K562 (cell line): ENCODE measurements at regions not wholly inside any gene's neighbourhood (a gene's known extent, or its start where the extent isn't known, plus 50 kb on each side); places are given as distances from the start of the nearest gene placed in this dataset.

Source experiments
- ATAC-seq: fragments of 200-7000 bp; cut with Tn5 transposase; 3 replicates; pipeline ENCODE4 v1.9.1; 2020; ENCODE audit warnings: moderate library complexity
- BruUV-seq: library from RNA; stranded (reverse); fragments of 400-500 nt; replicated peaks from 2 replicates; lab custom pipeline; 2021; lab: Mats Ljungman, UMichigan
- CTCF ChIA-PET: fragments of 300-600 bp; formaldehyde crosslinking; extraction: SDS; loops from one replicate; lab custom pipeline; 2021; ENCODE audit warnings: low intra/inter-chr PET ratio; lab: Yijun Ruan, JAX
- POLR2A ChIA-PET: fragments of 300-600, 350-650 bp; sonication (Branson Sonifier 250); formaldehyde crosslinking; extraction: SDS; loops from one replicate; lab custom pipeline; 2021; ENCODE audit warnings: antibody characterized with exemption, inconsistent platforms; lab: Yijun Ruan, JAX
- DNase-seq, 4 experiments: peaks; one replicate each; pipeline versions ENCODE4 v3.0.0 to v3.0.0-alpha.2; 2011 to 2018; ENCODE audit warnings: low spot score in 3 of 4, mixed read lengths in 3 of 4; ENCODE audit errors: extremely low read depth in 1 of 4
- FAIRE-seq: peaks from 2 replicates; lab custom pipeline; 2011; peaks lifted over from hg19 to GRCh38; lab: Jason Lieb, UNC
- H2AFZ ChIP-seq: 2 replicates; pipeline ENCODE4 v1.6.0; 2011; ENCODE audit warnings: low read depth, low read length, control low read depth, inconsistent platforms
- H3K27ac ChIP-seq: fragments of 200-600 bp; 3 replicates; pipeline ENCODE4 v1.8.0; 2011; ENCODE audit warnings: low read depth, mild to moderate bottlenecking, control low read depth, inconsistent platforms, low read length, moderate library complexity, mixed read lengths; ENCODE audit errors: extremely low read depth
- H3K27me3 ChIP-seq, 2 experiments: fragments of 300-600 bp in 1 of 2; 2 replicates in 1 of 2; 3 replicates in 1 of 2; pipeline versions ENCODE4 v1.6.0 to v1.8.0; 2011; ENCODE audit warnings: inconsistent platforms in 2 of 2, low read length in 2 of 2, mild to moderate bottlenecking in 1 of 2, mixed read lengths in 1 of 2, moderate library complexity in 1 of 2; ENCODE audit not compliant: control insufficient read depth in 2 of 2, insufficient read depth in 2 of 2
- H3K36me3 ChIP-seq: fragments of 300-600 bp; 3 replicates; pipeline ENCODE4 v1.8.0; 2011; ENCODE audit warnings: mild to moderate bottlenecking, low read length, inconsistent platforms; ENCODE audit not compliant: control insufficient read depth, insufficient read depth
- H3K4me1 ChIP-seq, 2 experiments: fragments of 200-600 bp in 1 of 2; replicated peaks in 1 of 2; 2 replicates in 1 of 2; 3 replicates in 1 of 2; pipeline versions ENCODE4 v1.5.1 to v1.8.0; 2011; ENCODE audit warnings: inconsistent platforms in 2 of 2, low read length in 2 of 2, mild to moderate bottlenecking in 1 of 2, mixed read lengths in 1 of 2, moderate library complexity in 1 of 2; ENCODE audit not compliant: control insufficient read depth in 2 of 2, insufficient read depth in 2 of 2
- H3K4me2 ChIP-seq: 2 replicates; pipeline ENCODE4 v1.6.1; 2011; ENCODE audit warnings: low read length, control low read depth, inconsistent platforms, mixed read lengths; ENCODE audit not compliant: insufficient read depth
- H3K4me3 ChIP-seq: fragments of 200-600 bp; sonication (generic), shearing (Covaris generic); 2 replicates; pipeline ENCODE4 v1.5.1; 2016; ENCODE audit warnings: control low read depth, inconsistent platforms
- H3K79me2 ChIP-seq: fragments of 200-600 bp; 3 replicates; pipeline ENCODE4 v1.8.0; 2011; ENCODE audit warnings: low read length, inconsistent platforms; ENCODE audit not compliant: control insufficient read depth, insufficient read depth
- H3K9ac ChIP-seq, 2 experiments: 2 replicates each; pipeline versions ENCODE4 v1.6.0 to v1.6.1; 2011; ENCODE audit warnings: low read depth in 2 of 2, low read length in 2 of 2, control low read depth in 1 of 2, inconsistent platforms in 1 of 2, mild to moderate bottlenecking in 1 of 2, mixed read lengths in 1 of 2; ENCODE audit not compliant: insufficient read depth in 1 of 2
- H3K9me1 ChIP-seq: one replicate; pipeline ENCODE4 v1.6.0; 2011; ENCODE audit warnings: inconsistent platforms, mild to moderate bottlenecking, low read length, moderate library complexity; ENCODE audit not compliant: control insufficient read depth, insufficient read depth
- H3K9me3 ChIP-seq: replicated peaks from 2 replicates; pipeline ENCODE4 v1.5.1; 2011; ENCODE audit warnings: low read depth, low read length, inconsistent platforms; ENCODE audit not compliant: control insufficient read depth, insufficient read depth
- H4K20me1 ChIP-seq: replicated peaks from 2 replicates; pipeline ENCODE4 v1.6.1; 2011; ENCODE audit warnings: low read length, inconsistent platforms, mixed read lengths; ENCODE audit not compliant: control insufficient read depth, insufficient read depth
- CC2D1A ChIP-seq: fragments of 450-650 bp; IDR thresholded peaks from 2 replicates; pipeline ENCODE4 v1.6.1; 2017; ENCODE audit warnings: mild to moderate bottlenecking
- CTBP1 ChIP-seq: fragments of 450-650 bp; IDR thresholded peaks from 2 replicates; pipeline ENCODE4 v1.6.1; 2016; ENCODE audit warnings: borderline replicate concordance
- FOXK2 ChIP-seq, 2 experiments: fragments of 450-650 bp; IDR thresholded peaks in 1 of 2; conservative IDR thresholded peaks in 1 of 2; 2 replicates each; pipeline ENCODE4 v1.6.1; 2016; ENCODE audit warnings: low read depth in 2 of 2, mild to moderate bottlenecking in 1 of 2
- IRF1 ChIP-seq: sonication (generic); formaldehyde crosslinking; IDR thresholded peaks from 2 replicates; pipeline ENCODE4 v1.8.0; 2022; ENCODE audit warnings: missing genetic modification reagents, mild to moderate bottlenecking, borderline replicate concordance
- PHF21A ChIP-seq: fragments of 450-650 bp; IDR thresholded peaks from 2 replicates; pipeline ENCODE4 v1.6.1; 2017; ENCODE audit warnings: low read depth, borderline replicate concordance
- SP2 ChIP-seq: IDR thresholded peaks from 2 replicates; pipeline ENCODE4 v1.6.1; 2011; ENCODE audit warnings: mild to moderate bottlenecking, low read depth, low read length, moderate library complexity; ENCODE audit not compliant: poor library complexity, severe bottlenecking; ENCODE audit errors: extremely low read depth
- TAF1 ChIP-seq: IDR thresholded peaks from 2 replicates; pipeline ENCODE4 v1.6.1; 2011; ENCODE audit warnings: mild to moderate bottlenecking, low read length, moderate library complexity; ENCODE audit not compliant: insufficient read depth, control insufficient read depth, severe bottlenecking; ENCODE audit errors: extremely low read depth
- TEAD1 ChIP-seq, 2 experiments: fragments of 450-650 bp in 1 of 2; sonication (generic) in 1 of 2; formaldehyde crosslinking; IDR thresholded peaks; 2 replicates each; pipeline versions ENCODE4 v1.4.0 to v1.8.0; 2020 to 2022; ENCODE audit warnings: mild to moderate bottlenecking in 2 of 2, missing genetic modification reagents in 1 of 2
- ZNF407 ChIP-seq: fragments of 450-650 bp; IDR thresholded peaks from 2 replicates; pipeline ENCODE4 v1.6.1; 2016; ENCODE audit warnings: low read depth
- ZNF507 ChIP-seq: conservative IDR thresholded peaks from 2 replicates; pipeline ENCODE4 v1.6.1; 2017; ENCODE audit warnings: missing genetic modification characterization, missing compliant biosample characterization
- ZNF551 ChIP-seq: fragments of 250-450 bp; sonication (Bioruptor Pico); IDR thresholded peaks from 2 replicates; pipeline ENCODE4 v1.5.0; 2021; ENCODE audit warnings: mild to moderate bottlenecking, moderate library complexity
- WGBS: fragments of 100-300 bp; shearing (Covaris generic); methylation state at CpG from one replicate; pipeline ENCODE4 v1.1.6; 2016; ENCODE audit warnings: low coverage, mixed read lengths; ENCODE audit not compliant: insufficient coverage; ENCODE audit errors: missing lambda C conversion rate; 5-methylcytosine and 5-hydroxymethylcytosine counted together
- in situ Hi-C: fragments of 300-500 bp; cut with MboI; formaldehyde crosslinking; loops from 4 replicates; pipeline ENCODE4 v1.15.0; 2018; ENCODE audit warnings: inconsistent platforms, mixed read lengths
- intact Hi-C: fragments of 100-400 bp; cut with micrococcal nuclease; formaldehyde crosslinking; loops from 2 replicates; pipeline ENCODE4 v1.14.2; 2022

GRCh38 chr2:160635488-160635887, 141.9 kb upstream of the RBMS1 start:
- H4K20me1 ChIP-seq, result no peaks in the 10 kb centered on the region
- H3K36me3 ChIP-seq, result no peaks in the 10 kb centered on the region
- in situ Hi-C loops, result no loop called here
- no TSS peak for BruUV-seq
- no peaks in the 10 kb centered on the region for H3K79me2 ChIP-seq
- FAIRE-seq (no peak), DNase-seq (no peak), ATAC-seq (no peak)
- H3K4me3 ChIP-seq, result no peak overlapping the region
- no peak overlapping the region for H3K9ac ChIP-seq
- CTCF ChIA-PET, result no interaction called here
- H3K9me3 ChIP-seq, result no peaks in the 10 kb centered on the region
- no peaks in the 10 kb centered on the region for H3K9me1 ChIP-seq
- no peak overlapping the region for H3K27ac ChIP-seq
- POLR2A ChIA-PET, result no interaction called here
- H2AFZ ChIP-seq, result no peak overlapping the region
- no peaks in the 10 kb centered on the region for H3K27me3 ChIP-seq
- H3K4me1 ChIP-seq, result no peaks in the 10 kb centered on the region
- H3K4me2 ChIP-seq, result no peak overlapping the region
- 0% methylated on average over 2 of the region's 2 CpGs for WGBS
- intact Hi-C loops, result no loop called here
- TF ChIP-seq FOXK2 (conservative IDR thresholded peaks at IDR 0.05 in 1 of 2, IDR thresholded peaks at IDR 0.05 in 1 of 2; ENCODE audit: low read depth in 2 of 2) (no peak), ZNF507 (tag) (no peak), IRF1 (CRISPR knock-in tag) (no peak), TAF1 (no peak), TEAD1 (CRISPR knock-in tag; IDR thresholded peaks at IDR 0.05) (no peak), PHF21A (no peak), CTBP1 (no peak), CC2D1A (no peak), SP2 (no peak), ZNF407 (no peak), ZNF551 (CRISPR knock-in tag) (no peak)
